HUES48 (cell line): ENCODE measurements at regions not wholly inside any gene's neighbourhood (a gene's known extent, or its start where the extent isn't known, plus 50 kb on each side); places are given as distances from the start of the nearest gene placed in this dataset.
"Not testable (repeated sequence)": the region's sequence is repeated elsewhere in the genome, so short reads cannot be mapped to it uniquely, and the experiment has no call there.

ENCODE experiments used
- H3K27ac ChIP-seq: one replicate; pipeline ENCODE4 v1.7.0; 2013; ENCODE audit warnings: low read depth, low read length, inconsistent platforms
- H3K27me3 ChIP-seq: 2 replicates; pipeline ENCODE4 v1.6.1; 2013; ENCODE audit warnings: mild to moderate bottlenecking, low read length; ENCODE audit not compliant: control insufficient read depth, insufficient read depth
- H3K36me3 ChIP-seq: 2 replicates; pipeline ENCODE4 v1.6.1; 2013; ENCODE audit warnings: low read length; ENCODE audit not compliant: control insufficient read depth, insufficient read depth
- H3K4me1 ChIP-seq: 2 replicates; pipeline ENCODE4 v1.6.1; 2013; ENCODE audit warnings: mild to moderate bottlenecking, low read length; ENCODE audit not compliant: control insufficient read depth, insufficient read depth
- H3K4me3 ChIP-seq: 2 replicates; pipeline ENCODE4 v1.5.1; 2013; ENCODE audit warnings: mild to moderate bottlenecking, low read depth, low read length
- H3K9ac ChIP-seq: 2 replicates; pipeline ENCODE4 v1.6.1; 2013; ENCODE audit warnings: mild to moderate bottlenecking, low read depth, low read length, moderate library complexity
- H3K9me3 ChIP-seq: 2 replicates; pipeline ENCODE4 v1.6.1; 2013; ENCODE audit warnings: low read length; ENCODE audit not compliant: control insufficient read depth, insufficient read depth

GRCh38 chr6:137307163-137307854 is 88.1 kb upstream of the IFNGR1 start:
- Histone ChIP-seq H3K27ac (no peak overlapping the region), H3K27me3 (no peaks in the 10 kb centered on the region), H3K4me1 (peaks cover 21% of the 10 kb centered on the region), H3K36me3 (no peaks in the 10 kb centered on the region), H3K9ac (no peak overlapping the region), H3K9me3 (no peaks in the 10 kb centered on the region), H3K4me3 (no peak overlapping the region)

DNA sequence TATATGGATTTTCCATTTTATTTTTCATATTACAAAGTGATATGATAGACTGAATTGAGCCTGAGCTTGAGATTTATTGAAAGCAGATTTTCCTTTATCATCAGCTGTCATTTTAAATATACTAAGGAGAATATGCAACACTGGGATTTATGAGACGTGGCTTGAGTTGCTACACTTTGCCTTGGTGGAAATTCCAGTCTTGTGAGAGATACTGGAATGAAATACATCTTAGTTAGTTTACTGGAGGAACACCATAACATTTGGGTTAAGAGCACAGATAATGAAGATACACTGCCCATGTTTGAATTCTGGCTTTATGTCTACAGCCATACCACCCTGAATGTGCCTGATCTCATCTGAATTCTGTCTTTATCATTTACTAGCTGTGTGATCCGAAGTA is 86.5 kb upstream of the IFNGR1 start:
- H3K4me1 ChIP-seq: peaks cover 21% of the 10 kb centered on the region
- H3K4me3 ChIP-seq: no peak overlapping the region
- no peaks in the 10 kb centered on the region for H3K36me3 ChIP-seq
- H3K27me3 ChIP-seq: no peaks in the 10 kb centered on the region
- no peak overlapping the region for H3K27ac ChIP-seq
- no peak overlapping the region for H3K9ac ChIP-seq
- no peaks in the 10 kb centered on the region for H3K9me3 ChIP-seq

- Histone ChIP-seq H3K9me3 (no peaks in the 10 kb centered on the region), H3K36me3 (no peaks in the 10 kb centered on the region), H3K27ac (no peak overlapping the region), H3K4me1 (peaks cover 18% of the 10 kb centered on the region), H3K4me3 (no peak overlapping the region), H3K27me3 (no peaks in the 10 kb centered on the region), H3K9ac (no peak overlapping the region)
Measured at GRCh38 chr6:137304020-137304780, 85.0 kb upstream of the IFNGR1 start.

DNA sequence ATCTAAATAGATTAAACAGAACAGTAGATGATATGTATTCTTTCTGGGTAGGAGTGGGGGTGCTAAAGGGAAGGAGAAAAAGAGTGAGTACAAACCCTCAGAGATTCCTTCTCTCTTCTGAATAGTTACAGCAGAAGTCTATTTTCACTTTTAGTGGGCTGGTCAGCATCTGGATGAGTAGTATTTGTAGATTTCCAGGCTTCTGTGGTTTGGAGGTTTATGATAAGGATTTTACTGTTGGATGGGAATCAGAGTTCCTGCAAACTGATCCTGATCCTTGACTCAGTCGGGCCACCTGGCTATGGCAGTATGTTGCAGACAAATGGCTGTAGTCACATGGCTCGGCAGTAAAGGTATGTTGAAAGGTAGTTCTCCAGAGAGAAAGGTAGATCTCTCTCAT is 84.3 kb upstream of the IFNGR1 start:
- Histone ChIP-seq H3K9me3 (no peaks in the 10 kb centered on the region), H3K27ac (no peak overlapping the region), H3K4me1 (peaks cover 18% of the 10 kb centered on the region), H3K36me3 (no peaks in the 10 kb centered on the region), H3K4me3 (no peak overlapping the region), H3K9ac (no peak overlapping the region), H3K27me3 (no peaks in the 10 kb centered on the region)

DNA sequence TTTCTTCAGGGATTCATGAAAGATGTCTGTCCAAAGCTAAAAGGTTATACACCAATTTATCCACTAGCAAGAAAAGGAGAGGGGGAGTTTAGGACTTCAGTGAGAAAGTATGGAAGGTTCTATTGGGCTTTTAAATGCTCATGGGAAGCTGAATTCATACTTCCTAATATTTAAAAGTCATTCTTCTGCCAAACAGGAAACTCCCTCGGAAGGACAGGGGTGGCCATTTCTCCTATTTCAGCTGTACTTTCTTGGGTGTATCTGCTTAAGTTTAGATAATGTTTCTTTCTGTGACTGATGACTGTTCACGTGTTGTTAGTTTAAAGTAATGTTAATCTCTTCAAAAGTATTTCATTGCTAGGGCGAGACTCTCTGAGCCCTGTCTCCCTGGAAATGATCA is 80.5 kb upstream of the IFNGR1 start:
- no peak overlapping the region for H3K9ac ChIP-seq

DNA sequence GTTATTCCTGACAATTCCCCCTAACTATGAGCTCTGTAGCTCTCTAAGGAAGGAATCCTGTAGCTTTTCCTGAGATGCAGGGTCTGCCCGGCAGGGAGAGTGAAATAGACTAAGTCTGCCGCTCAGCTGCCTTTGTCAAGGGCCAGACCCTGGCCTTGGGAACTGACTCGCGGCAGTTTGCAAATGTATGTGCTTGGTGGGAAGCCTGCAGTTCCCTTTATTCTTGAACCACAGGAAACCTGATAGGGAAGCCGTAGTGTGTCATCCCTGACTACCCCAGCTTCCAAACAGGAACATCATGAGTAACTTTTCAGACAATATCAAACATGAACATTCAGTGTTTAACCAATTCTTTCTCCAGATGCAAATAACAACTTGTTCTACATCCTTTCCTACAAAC is 78.7 kb upstream of the IFNGR1 start:
- H3K27me3 ChIP-seq: no peaks in the 10 kb centered on the region
- no peaks in the 10 kb centered on the region for H3K9me3 ChIP-seq
- peak overlapping the region; percentile 36 for H3K4me3 ChIP-seq
- H3K9ac ChIP-seq: no peak overlapping the region
- peaks cover 33% of the 10 kb centered on the region for H3K4me1 ChIP-seq
- H3K36me3 ChIP-seq: no peaks in the 10 kb centered on the region
- peak overlapping the region; percentile 98 for H3K27ac ChIP-seq

More for the DNA sequence above, 80.5 kb upstream of the IFNGR1 start:
- Histone ChIP-seq H3K27ac (no peak overlapping the region), H3K4me3 (no peak overlapping the region), H3K27me3 (no peaks in the 10 kb centered on the region), H3K9me3 (no peaks in the 10 kb centered on the region), H3K4me1 (peaks cover 33% of the 10 kb centered on the region), H3K36me3 (no peaks in the 10 kb centered on the region)

GRCh38 chr6:137292326-137292725 is 73.1 kb upstream of the IFNGR1 start:
- H3K9ac ChIP-seq, H3K4me3 ChIP-seq, H3K36me3 ChIP-seq, H3K27me3 ChIP-seq, H3K9me3 ChIP-seq, H3K27ac ChIP-seq: not testable (repeated sequence)
- H3K4me1 ChIP-seq: peaks cover 15% of the 10 kb centered on the region

- Histone ChIP-seq H3K4me1 (peaks cover 6% of the 10 kb centered on the region), H3K27ac (no peak overlapping the region), H3K27me3 (no peaks in the 10 kb centered on the region), H3K36me3 (no peaks in the 10 kb centered on the region), H3K9me3 (no peaks in the 10 kb centered on the region), H3K4me3 (no peak overlapping the region), H3K9ac (no peak overlapping the region)
Measured at GRCh38 chr6:137291441-137291840, 72.3 kb upstream of the IFNGR1 start.

DNA sequence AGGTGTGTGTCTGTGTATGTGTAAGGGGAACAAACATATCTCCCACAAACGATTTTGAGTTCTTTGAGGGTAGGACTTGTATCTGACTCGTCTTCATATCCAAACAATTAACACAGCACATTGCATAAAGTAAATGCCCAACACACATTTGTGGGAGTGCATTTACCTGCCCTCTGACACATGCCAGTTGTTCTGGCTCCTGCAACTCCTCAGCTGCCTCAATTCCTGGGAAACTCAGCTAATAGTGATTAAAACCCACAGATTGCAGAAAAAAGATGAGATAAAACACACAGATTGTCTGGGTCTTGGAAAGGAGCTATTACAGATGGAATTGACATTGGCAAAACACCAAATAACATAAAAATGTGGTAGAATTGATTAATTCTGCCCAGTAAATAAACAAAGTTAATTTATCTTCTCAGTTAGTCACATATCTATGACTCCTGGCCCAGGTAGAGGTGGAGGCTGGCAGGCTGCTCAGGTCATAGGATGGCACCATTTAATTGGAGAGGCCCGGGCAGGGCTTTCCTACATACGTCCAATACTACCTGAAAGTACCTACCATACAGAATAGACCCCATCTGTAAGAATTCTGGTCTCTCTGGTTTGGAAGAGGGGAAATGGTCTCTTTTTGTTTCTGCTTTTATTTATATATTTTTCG is 71.5 kb upstream of the IFNGR1 start:
- H3K36me3 ChIP-seq: no peaks in the 10 kb centered on the region
- H3K27ac ChIP-seq: no peak overlapping the region
- H3K9me3 ChIP-seq: no peaks in the 10 kb centered on the region
- H3K9ac ChIP-seq: no peak overlapping the region
- no peak overlapping the region for H3K4me3 ChIP-seq
- no peaks in the 10 kb centered on the region for H3K4me1 ChIP-seq
- H3K27me3 ChIP-seq: no peaks in the 10 kb centered on the region

DNA sequence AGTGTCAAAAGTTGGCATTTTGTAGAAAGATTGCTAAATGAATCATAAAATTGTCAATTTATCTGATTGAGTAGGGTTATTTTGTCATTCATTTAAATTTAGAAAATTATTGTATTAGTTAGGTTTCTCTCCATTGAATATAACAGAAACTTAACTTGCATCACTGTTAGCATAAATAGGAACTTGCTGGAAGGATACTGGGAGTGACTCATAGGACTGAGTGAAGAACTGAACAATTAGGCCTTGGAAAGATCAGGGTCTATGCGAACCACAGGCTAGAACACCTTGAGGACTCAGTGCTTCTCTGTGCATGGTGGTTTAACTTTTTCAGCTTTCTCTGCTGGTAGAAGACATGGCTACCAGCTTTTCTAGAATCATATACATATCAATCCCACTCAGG is 67.7 kb upstream of the IFNGR1 start:
- H3K4me1 ChIP-seq: no peaks in the 10 kb centered on the region
- H3K9me3 ChIP-seq: no peaks in the 10 kb centered on the region
- H3K4me3 ChIP-seq: no peak overlapping the region
- H3K27ac ChIP-seq: no peak overlapping the region
- H3K27me3 ChIP-seq: no peaks in the 10 kb centered on the region
- no peak overlapping the region for H3K9ac ChIP-seq
- H3K36me3 ChIP-seq: no peaks in the 10 kb centered on the region

DNA sequence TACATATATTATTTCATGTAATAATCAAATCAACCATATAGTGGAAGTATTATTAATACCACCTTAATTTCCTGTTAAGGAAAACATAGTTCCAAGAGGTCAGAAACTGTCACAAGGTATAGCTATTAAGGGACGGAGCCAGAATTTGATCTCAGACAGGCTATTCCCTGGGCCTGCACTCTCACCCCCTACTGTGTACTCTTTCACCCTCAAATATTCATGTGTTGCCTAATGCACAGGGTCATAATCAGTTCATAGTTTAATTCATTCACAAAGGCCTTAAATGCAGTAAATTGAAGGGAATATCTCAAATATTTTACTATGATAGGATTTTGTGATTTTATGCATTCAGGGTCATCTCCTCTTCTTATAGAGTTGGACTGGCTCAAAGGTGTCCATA is 67.2 kb upstream of the IFNGR1 start:
- H3K36me3 ChIP-seq: no peaks in the 10 kb centered on the region
- no peaks in the 10 kb centered on the region for H3K9me3 ChIP-seq
- no peaks in the 10 kb centered on the region for H3K4me1 ChIP-seq
- H3K9ac ChIP-seq: no peak overlapping the region
- H3K27ac ChIP-seq: no peak overlapping the region
- H3K4me3 ChIP-seq: no peak overlapping the region
- H3K27me3 ChIP-seq: no peaks in the 10 kb centered on the region
